Transverse colon (tissue), 4 donors: ENCODE measurements at regions not wholly inside any gene's neighbourhood (a gene's known extent, or its start where the extent isn't known, plus 50 kb on each side); places are given as distances from the start of the nearest gene placed in this dataset.

Experiments
- DNase-seq: peaks from one replicate; pipeline ENCODE4 v3.0.0-alpha.2; 2019
- H3K27ac ChIP-seq, 4 donors: fragments of 200-600 bp; sonication (generic); 2 replicates each; pipeline ENCODE4 v1.5.1; 2016 to 2018; ENCODE audit warnings: inconsistent platforms in 4 of 4
- H3K27me3 ChIP-seq: fragments of 200-600 bp; sonication (generic); 2 replicates; pipeline ENCODE4 v1.5.1; 2017; ENCODE audit warnings: inconsistent platforms
- H3K36me3 ChIP-seq, 4 donors: fragments of 200-600 bp; sonication (generic); 2 replicates each; pipeline ENCODE4 v1.5.1; 2017 to 2019; ENCODE audit warnings: inconsistent platforms in 4 of 4
- H3K4me1 ChIP-seq, 4 donors: fragments of 200-600 bp; sonication (generic); 2 replicates each; pipeline ENCODE4 v1.5.1; 2017 to 2020; ENCODE audit warnings: inconsistent platforms in 4 of 4
- H3K4me3 ChIP-seq, 4 donors: fragments of 200-600 bp; sonication (generic); 1 replicate in 1 of 4; 2 replicates in 3 of 4; pipeline versions ENCODE4 v1.5.1 to v1.6.1; 2017 to 2019; ENCODE audit warnings: inconsistent platforms in 4 of 4
- H3K9me3 ChIP-seq, 2 donors: fragments of 200-600 bp; sonication (generic); 2 replicates each; pipeline ENCODE4 v1.5.1; 2017 to 2019; ENCODE audit warnings: inconsistent platforms in 2 of 2
- CTCF ChIP-seq, 5 experiments: fragments of 200-600 bp in 3 of 5; fragments of 450-650 bp in 2 of 5; sonication (generic) in 3 of 5; IDR thresholded peaks; 1 replicate in 2 of 5; 2 replicates in 3 of 5; pipeline ENCODE4 v1.5.1; 2016 to 2017; ENCODE audit warnings: antibody characterized with exemption in 5 of 5, inconsistent platforms in 3 of 5, mild to moderate bottlenecking in 2 of 5, moderate library complexity in 1 of 5
- EP300 ChIP-seq: sonication (generic); formaldehyde crosslinking; IDR thresholded peaks from one replicate; pipeline ENCODE4 v1.6.1; 2017; ENCODE audit warnings: antibody characterized with exemption, low read depth
- POLR2A ChIP-seq: fragments of 450-650 bp; IDR thresholded peaks from one replicate; pipeline ENCODE4 v1.6.1; 2016; ENCODE audit warnings: antibody characterized with exemption, mild to moderate bottlenecking, moderate library complexity
- POLR2AphosphoS5 ChIP-seq, 3 donors: sonication (generic); formaldehyde crosslinking; IDR thresholded peaks; one replicate each; pipeline ENCODE4 v1.6.1; 2016; ENCODE audit warnings: antibody characterized with exemption in 3 of 3
- WGBS, 2 donors: methylation state at CpG; one replicate each; pipeline ENCODE4 v1.1.5; 2018; ENCODE audit warnings: low coverage in 1 of 2; 5-methylcytosine and 5-hydroxymethylcytosine counted together
- in situ Hi-C, 4 donors: fragments of 200-750 bp; cut with MboI; loops; one replicate each; pipeline versions ENCODE4 v1.15.0 to v1.15.1; 2017; ENCODE audit warnings: low sequenced_read_pairs in 3 of 4, low pct_ligation_motif_present in 1 of 4, low pct_unique_long_range_greater_than_20kb in 1 of 4
- intact Hi-C: fragments of 100-400 bp; cut with DNase I; formaldehyde crosslinking; loops from one replicate; pipeline ENCODE4 v1.15.1; 2023; ENCODE audit warnings: low total_unique reads

GRCh38 chr14:97337670-97338069, 540.5 kb downstream of the VRK1 start:
- intact Hi-C loops, result no loop called here
- Histone ChIP-seq H3K9me3 (no peaks in the 10 kb centered on the region), H3K4me3 (no peak overlapping the region), H3K27me3 (no peaks in the 10 kb centered on the region), H3K4me1 (no peaks in the 10 kb centered on the region), H3K36me3 (no peaks in the 10 kb centered on the region), H3K27ac (no peak overlapping the region)
- WGBS, 2 donors, result 42 to 50% methylated on average over 1 to 2 of the region's 2 CpGs
- no peak for DNase-seq
- in situ Hi-C loops, result no loop called here
- TF ChIP-seq POLR2AphosphoS5 (IDR thresholded peaks at IDR 0.05) (no peak), POLR2A (no peak), CTCF (IDR thresholded peaks at IDR 0.05) (no peak), EP300 (no peak)

- no peak for TF ChIP-seq CTCF (IDR thresholded peaks at IDR 0.05)
- in situ Hi-C loops (no loop called here), intact Hi-C loops (no loop called here)
- no peaks in the 10 kb centered on the region for H3K27me3 ChIP-seq
- no peak for DNase-seq
- H3K4me1 ChIP-seq, result no peaks in the 10 kb centered on the region
- H3K36me3 ChIP-seq, result no peaks in the 10 kb centered on the region
- H3K27ac ChIP-seq, result no peak overlapping the region
- WGBS, 2 donors, result 88 to 90% methylated on average over 3 to 4 of the region's 4 CpGs
- H3K9me3 ChIP-seq, result no peaks in the 10 kb centered on the region
- no peak overlapping the region for H3K4me3 ChIP-seq
These were observed 547.5 kb downstream of the VRK1 start for GRCh38 chr14:97344666-97345065.

- no peaks in the 10 kb centered on the region for H3K27me3 ChIP-seq
- H3K4me1 ChIP-seq, result no peaks in the 10 kb centered on the region
- no peaks in the 10 kb centered on the region for H3K36me3 ChIP-seq
- DNase-seq, result no peak
- 75 to 100% methylated on average over 3 of the region's 3 CpGs for WGBS, 2 donors
- intact Hi-C loops (no loop called here), in situ Hi-C loops (no loop called here)
- H3K9me3 ChIP-seq, result no peaks in the 10 kb centered on the region
- no peak overlapping the region for H3K27ac ChIP-seq
- no peak overlapping the region for H3K4me3 ChIP-seq
- TF ChIP-seq CTCF (IDR thresholded peaks at IDR 0.05) (no peak), EP300 (no peak), POLR2AphosphoS5 (IDR thresholded peaks at IDR 0.05) (no peak), POLR2A (no peak)
These were observed 549.5 kb downstream of the VRK1 start for GRCh38 chr14:97346675-97347074.

- WGBS, 2 donors, result 52 to 76% methylated on average over 2 to 3 of the region's 3 CpGs
- TF ChIP-seq POLR2AphosphoS5 (IDR thresholded peaks at IDR 0.05), result no peak
- TF ChIP-seq CTCF (IDR thresholded peaks at IDR 0.05), result no peak
- no peak for TF ChIP-seq POLR2A
- no peak for TF ChIP-seq EP300
- no peaks in the 10 kb centered on the region for H3K36me3 ChIP-seq
- H3K9me3 ChIP-seq, result no peaks in the 10 kb centered on the region
- in situ Hi-C loops, result no loop called here
- H3K27ac ChIP-seq, result no peak overlapping the region
- intact Hi-C loops, result no loop called here
- H3K27me3 ChIP-seq, result no peaks in the 10 kb centered on the region
- no peaks in the 10 kb centered on the region for H3K4me1 ChIP-seq
- DNase-seq, result no peak
- no peak overlapping the region for H3K4me3 ChIP-seq
These were observed 552.3 kb downstream of the VRK1 start for GRCh38 chr14:97349463-97349862.
